ENCODE measurements at regions not wholly inside any gene's neighbourhood (a gene's known extent, or its start where the extent isn't known, plus 50 kb on each side); places are given as distances from the start of the nearest gene placed in this dataset.

GRCh38 chrX:122907375-122907774 is 276.7 kb upstream of the GRIA3 start:
- no peaks in the 10 kb centered on the region for H3K36me3 Mint-ChIP-seq (ENCODE audit: insufficient read depth, unreplicated experiment)
- intact Hi-C loops (cut with micrococcal nuclease; ENCODE audit: unreplicated experiment), result no loop called here
- H3K4me3 Mint-ChIP-seq (ENCODE audit: low read depth, unreplicated experiment), result no peak overlapping the region
- CTCF ChIA-PET, result no interaction called here
- H3K27me3 Mint-ChIP-seq (ENCODE audit: unreplicated experiment), result no peaks in the 10 kb centered on the region
- no TSS peak for BruUV-seq (replicated peaks)
- DNase-seq, result no peak
- no peak for TF ChIP-seq CTCF (IDR thresholded peaks at IDR 0.05; ENCODE audit: unreplicated experiment)
- no peaks in the 10 kb centered on the region for H3K9me3 Mint-ChIP-seq (ENCODE audit: low read depth, unreplicated experiment)
- H3K4me1 Mint-ChIP-seq (ENCODE audit: low read depth, unreplicated experiment), result no peaks in the 10 kb centered on the region
- no peak overlapping the region for H3K27ac Mint-ChIP-seq (ENCODE audit: unreplicated experiment)

DNA sequence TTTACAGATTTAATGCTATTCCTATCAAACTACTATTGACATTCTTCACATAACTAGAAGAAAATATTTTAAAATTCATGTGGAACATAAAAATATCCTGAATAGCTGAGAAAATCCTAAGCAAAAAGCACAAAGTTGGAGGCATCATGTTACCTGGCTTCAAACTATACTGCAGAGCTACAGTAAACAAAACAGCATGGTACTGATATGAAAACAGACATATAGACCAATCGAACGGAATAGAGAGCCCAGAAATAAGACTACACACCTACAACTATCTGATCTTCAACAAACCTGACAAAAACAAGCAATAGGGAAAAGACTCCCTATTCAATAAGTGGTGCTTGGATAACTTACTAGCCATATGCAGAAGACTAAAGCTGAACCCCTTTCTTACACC is 273.4 kb upstream of the GRIA3 start:
- peaks cover 2% of the 10 kb centered on the region for H3K9me3 Mint-ChIP-seq (ENCODE audit: low read depth, unreplicated experiment)

GRCh38 chrX:122913134-122913533 is 270.9 kb upstream of the GRIA3 start:
- no peaks in the 10 kb centered on the region for H3K36me3 Mint-ChIP-seq (ENCODE audit: insufficient read depth, unreplicated experiment)
- no peak for TF ChIP-seq CTCF (IDR thresholded peaks at IDR 0.05; ENCODE audit: unreplicated experiment)
- no peaks in the 10 kb centered on the region for H3K4me1 Mint-ChIP-seq (ENCODE audit: low read depth, unreplicated experiment)
- H3K4me3 Mint-ChIP-seq (ENCODE audit: low read depth, unreplicated experiment), result no peak overlapping the region
- H3K9me3 Mint-ChIP-seq (ENCODE audit: low read depth, unreplicated experiment), result peaks cover 2% of the 10 kb centered on the region
- CTCF ChIA-PET, result interaction anchor here (0.6 kb wide), 1 partner anchor 658 kb away, joined by 5 read pairs; no protein-coding TSS in a partner anchor
- BruUV-seq (replicated peaks), result no TSS peak
- no peak for DNase-seq
- no peak overlapping the region for H3K27ac Mint-ChIP-seq (ENCODE audit: unreplicated experiment)
- H3K27me3 Mint-ChIP-seq (ENCODE audit: unreplicated experiment), result no peaks in the 10 kb centered on the region
- intact Hi-C loops (cut with micrococcal nuclease; ENCODE audit: unreplicated experiment), result no loop called here

More for the DNA sequence above, 273.4 kb upstream of the GRIA3 start:
- H3K27me3 Mint-ChIP-seq (ENCODE audit: unreplicated experiment), result no peaks in the 10 kb centered on the region
- no peak overlapping the region for H3K4me3 Mint-ChIP-seq (ENCODE audit: low read depth, unreplicated experiment)
- no peaks in the 10 kb centered on the region for H3K4me1 Mint-ChIP-seq (ENCODE audit: low read depth, unreplicated experiment)
- intact Hi-C loops (cut with micrococcal nuclease; ENCODE audit: unreplicated experiment), result no loop called here
- no peak for DNase-seq
- CTCF ChIA-PET, result no interaction called here
- no peaks in the 10 kb centered on the region for H3K36me3 Mint-ChIP-seq (ENCODE audit: insufficient read depth, unreplicated experiment)
- no peak for TF ChIP-seq CTCF (IDR thresholded peaks at IDR 0.05; ENCODE audit: unreplicated experiment)
- BruUV-seq (replicated peaks), result no TSS peak
- no peak overlapping the region for H3K27ac Mint-ChIP-seq (ENCODE audit: unreplicated experiment)

GRCh38 chrX:122913764-122914163 is 270.3 kb upstream of the GRIA3 start:
- no peak overlapping the region for H3K4me3 Mint-ChIP-seq (ENCODE audit: low read depth, unreplicated experiment)
- CTCF ChIA-PET, result no interaction called here
- no peak for DNase-seq
- TF ChIP-seq CTCF (IDR thresholded peaks at IDR 0.05; ENCODE audit: unreplicated experiment), result no peak
- no TSS peak for BruUV-seq (replicated peaks)
- no peaks in the 10 kb centered on the region for H3K36me3 Mint-ChIP-seq (ENCODE audit: insufficient read depth, unreplicated experiment)
- peaks cover 6% of the 10 kb centered on the region for H3K9me3 Mint-ChIP-seq (ENCODE audit: low read depth, unreplicated experiment)
- intact Hi-C loops (cut with micrococcal nuclease; ENCODE audit: unreplicated experiment), result no loop called here
- H3K4me1 Mint-ChIP-seq (ENCODE audit: low read depth, unreplicated experiment), result no peaks in the 10 kb centered on the region
- H3K27me3 Mint-ChIP-seq (ENCODE audit: unreplicated experiment), result no peaks in the 10 kb centered on the region
- no peak overlapping the region for H3K27ac Mint-ChIP-seq (ENCODE audit: unreplicated experiment)
